GM21825 (cell line): ENCODE measurements at regions not wholly inside any gene's neighbourhood (a gene's known extent, or its start where the extent isn't known, plus 50 kb on each side); places are given as distances from the start of the nearest gene placed in this dataset.
A peak's percentile ranks its signal among the peaks of the same experiment; 100 is the strongest.

Experiments used
- ATAC-seq: cut with Tn5 transposase; IDR thresholded peaks from one replicate; pipeline ENCODE4 v1.9.1; 2021; ENCODE audit warnings: mild to moderate bottlenecking, moderate library complexity; ENCODE audit not compliant: unreplicated experiment

DNA sequence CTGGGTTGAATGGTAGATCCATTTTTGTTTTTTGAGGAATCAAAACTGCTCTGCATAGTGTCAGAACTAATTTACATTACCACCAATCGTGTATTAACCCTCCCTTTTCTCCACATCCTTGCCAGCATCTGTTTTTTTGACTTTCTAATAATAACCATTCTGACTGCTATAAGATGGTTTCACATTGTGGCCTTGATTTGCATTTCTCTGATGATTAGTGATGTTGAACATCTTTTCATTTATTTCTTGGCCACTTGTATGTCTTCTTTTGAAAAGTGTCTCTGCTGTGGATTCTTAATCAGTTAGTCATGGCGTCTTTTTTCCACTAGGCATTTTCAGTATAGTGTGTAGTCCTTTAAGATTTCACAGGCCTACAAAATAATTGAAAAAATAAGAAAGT is 2144.3 kb upstream of the C9orf72 start:
- ATAC-seq, result no peak

DNA sequence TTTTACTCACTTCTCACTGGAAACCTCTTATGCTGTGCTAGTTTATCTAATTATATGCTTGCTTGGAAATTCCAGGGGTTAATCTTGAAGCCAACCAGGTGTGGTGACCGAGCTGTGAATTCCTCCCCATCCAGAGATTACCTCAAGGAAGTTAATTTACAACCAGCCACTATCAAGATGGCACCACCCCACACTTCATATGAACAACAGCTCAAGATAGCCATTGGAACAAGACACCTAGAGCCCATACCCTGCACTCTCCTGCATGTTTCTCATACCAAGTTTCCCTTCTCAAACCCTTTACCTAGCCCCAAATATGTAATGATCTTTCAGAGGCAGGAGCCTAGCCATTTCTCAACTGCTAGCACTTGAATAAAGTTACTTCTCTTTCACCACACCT is 2156.9 kb upstream of the C9orf72 start:
- ATAC-seq, result no peak

DNA sequence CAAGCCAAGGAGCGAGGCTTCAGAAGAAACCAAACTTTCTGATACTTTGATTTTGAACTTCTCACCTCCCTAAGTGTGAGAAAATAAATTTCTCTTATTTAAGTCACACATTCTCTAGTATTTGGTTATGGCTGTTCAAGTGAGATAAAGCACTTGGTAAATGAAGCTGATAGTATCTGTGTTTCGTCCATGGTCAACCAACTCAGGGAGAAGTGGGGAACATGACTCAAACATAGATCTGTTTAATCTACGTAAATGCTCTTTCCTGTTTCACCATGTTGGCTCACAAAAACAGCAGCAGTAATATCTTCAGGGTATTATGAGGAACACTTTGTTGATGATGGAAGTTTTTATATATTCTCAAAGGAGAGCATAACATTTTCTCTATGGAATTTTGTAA is 2167.2 kb upstream of the C9orf72 start:
- no peak for ATAC-seq

DNA sequence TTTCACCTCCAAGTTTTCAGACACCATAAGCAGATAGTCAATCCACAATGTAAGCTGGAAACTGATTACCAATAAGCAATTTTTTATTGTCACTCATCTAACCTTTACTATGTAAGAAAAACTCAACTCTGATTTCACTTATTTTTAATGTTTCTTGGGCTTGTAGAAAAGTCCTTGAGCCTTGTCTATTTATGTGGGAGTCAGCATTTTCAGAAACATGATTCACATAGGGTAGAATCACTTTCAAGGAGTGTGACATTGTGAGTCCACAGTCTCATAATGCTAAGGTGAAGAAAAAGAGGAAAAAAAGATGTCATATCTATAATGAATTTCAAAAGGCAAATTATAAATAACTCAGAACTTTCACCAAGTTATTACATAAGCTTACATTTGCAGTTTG is 2167.9 kb upstream of the C9orf72 start:
- no peak for ATAC-seq

DNA sequence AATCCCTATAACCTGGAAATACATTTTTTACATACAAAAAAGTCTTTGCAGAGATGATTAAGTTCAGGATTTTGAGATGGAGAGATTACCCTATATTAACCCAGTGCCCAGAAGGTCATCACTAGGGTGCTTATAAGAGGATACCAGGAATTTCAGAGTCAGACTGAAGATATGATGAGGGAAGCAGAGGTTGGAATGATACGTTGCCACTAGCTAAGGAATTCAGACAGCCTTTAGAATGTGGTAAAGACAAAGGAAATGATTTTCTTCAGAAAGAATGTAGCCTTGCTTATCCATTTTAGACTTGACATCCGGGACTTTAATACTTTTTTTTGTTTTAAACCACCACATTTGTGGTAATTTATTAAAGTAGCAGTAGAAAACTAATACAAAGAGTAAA is 2176.8 kb upstream of the C9orf72 start:
- ATAC-seq, result no peak

DNA sequence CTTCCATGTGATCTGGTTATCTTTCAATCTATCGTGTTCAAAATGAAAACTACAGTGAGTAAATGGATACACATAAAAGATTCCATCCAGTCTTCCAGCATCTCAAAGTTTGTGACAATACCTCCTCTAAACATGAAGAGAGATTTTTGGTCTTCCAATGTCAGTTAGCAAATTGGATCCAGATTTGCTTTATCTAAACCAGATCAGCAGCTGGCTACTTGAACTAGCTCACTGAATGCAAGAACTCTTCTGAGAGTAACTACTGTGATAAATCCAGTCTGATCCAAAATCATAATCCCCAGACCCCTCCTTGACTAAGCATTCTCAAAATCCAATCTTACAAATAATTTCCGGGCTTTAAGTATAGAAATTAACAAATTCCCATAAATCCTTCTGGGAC is 2177.9 kb upstream of the C9orf72 start:
- no peak for ATAC-seq

DNA sequence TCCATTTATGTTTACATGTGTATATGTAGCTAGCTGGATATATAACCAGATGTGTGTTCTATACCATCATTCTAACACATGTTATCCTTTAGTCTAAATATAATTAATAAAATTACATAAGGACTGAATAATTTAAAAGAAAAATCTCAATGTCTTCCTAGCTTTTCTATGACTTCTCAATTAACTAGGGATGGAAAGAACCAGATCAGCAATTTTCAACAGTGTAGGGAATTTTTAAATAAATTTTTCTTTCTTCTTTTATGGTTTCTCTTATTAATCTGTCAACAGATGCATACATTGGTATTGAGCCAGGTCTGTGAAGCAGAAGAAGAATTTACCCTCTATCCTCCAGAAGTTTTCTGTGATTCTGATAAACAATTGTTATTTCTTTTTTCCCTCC is 2180.4 kb upstream of the C9orf72 start:
- ATAC-seq, result no peak

DNA sequence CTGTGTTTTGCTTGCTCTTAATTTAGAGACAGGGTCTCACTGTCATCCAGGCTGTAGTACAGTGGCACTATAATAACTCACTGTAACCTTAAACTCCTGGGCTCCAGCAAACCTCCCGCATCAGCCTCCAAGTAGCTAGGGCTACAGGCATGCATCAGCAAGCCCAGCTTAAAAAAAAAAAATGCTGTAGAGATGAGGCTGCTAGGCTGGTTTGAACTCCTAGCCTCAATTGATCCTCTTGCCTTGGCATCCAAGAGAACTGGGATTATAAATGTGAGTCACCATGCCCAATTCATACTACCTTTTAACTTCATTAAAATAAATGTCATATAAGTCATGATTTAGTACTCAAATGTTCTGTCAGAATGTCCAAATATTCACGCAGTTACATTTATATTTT is 2195.7 kb upstream of the C9orf72 start:
- ATAC-seq, result no peak

DNA sequence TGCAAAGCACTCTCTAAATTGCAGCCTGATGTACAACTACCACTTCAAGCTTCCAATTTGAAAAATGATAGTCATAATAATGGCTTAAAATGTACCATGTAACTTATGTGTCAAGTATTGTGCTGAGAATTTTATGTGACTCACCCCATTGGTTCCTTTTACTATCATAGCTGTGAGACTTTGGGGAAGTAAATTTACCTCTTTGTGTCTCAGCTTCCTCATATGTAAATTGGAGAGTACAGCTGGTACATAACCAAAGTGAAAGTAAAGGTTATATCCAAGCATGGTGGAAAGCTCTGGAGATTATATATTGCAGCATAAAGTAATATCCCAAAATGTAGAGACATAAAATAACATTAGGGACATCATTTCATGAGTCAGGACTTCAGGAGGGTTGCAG is 2200.4 kb upstream of the C9orf72 start:
- no peak for ATAC-seq

DNA sequence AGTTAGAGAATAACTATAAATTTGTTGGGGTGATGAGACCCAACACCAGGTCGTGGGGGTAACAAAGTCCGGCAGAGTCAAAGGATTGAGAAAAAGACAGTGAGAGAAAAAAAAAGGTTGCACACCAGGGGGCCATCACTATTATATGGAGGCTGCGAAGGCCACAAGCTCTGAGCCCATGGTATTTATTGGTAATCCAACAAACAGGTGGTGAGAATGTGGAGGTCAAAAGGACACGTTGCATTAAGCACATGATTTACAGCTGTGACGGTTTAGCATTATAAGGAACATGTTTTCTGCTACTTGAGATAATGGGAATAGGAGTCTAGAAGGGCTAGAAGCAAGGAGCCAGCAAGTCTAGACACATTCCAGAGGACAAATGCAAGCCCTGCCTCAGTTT is 2202.2 kb upstream of the C9orf72 start:
- ATAC-seq, result no peak

DNA sequence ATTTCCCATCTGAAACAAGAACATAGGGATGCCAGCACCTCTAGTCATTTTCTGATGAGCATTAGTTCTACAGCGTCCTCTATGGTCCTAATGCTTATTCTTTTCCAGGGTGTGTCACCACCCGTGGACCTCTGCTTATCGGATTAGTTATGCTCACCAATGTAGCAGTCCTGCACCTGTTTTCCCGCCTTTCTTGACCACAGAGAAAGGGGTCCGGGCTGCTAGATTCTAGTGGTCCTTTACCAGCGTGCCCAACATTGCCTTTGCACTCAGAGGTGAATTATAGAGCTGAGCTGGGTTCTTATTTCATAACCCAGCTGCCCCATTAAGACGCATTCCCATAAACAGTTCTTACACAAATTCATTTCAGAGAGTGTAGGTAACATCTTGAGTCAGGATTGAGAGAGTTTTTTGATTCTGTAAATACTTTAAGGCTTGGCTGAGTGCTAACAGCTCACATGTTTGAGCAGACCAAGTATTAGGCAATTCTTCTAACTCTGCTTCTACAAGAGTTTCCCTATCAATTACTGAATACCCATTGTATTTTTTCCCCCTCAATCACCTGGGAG is 2205.1 kb upstream of the C9orf72 start:
- ATAC-seq, result no peak

DNA sequence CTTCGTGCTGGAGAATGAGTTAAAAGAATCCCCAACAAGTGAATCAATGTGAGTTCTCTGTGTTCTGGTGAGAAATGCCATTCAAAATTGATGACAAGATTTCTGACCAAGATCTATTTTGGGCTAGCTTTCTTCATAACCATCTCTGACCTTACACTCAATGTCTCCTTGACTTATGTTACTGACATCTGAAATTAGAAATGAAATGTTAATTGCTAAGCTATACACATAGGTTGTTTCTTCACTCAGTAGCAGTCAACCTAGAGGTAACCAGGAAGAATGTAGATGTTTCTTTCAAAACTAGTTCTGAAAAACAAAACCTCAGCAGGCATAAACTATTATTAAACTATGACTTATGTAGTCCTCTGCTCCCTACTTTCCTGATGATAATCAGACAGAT is 2220.7 kb upstream of the C9orf72 start:
- ATAC-seq, result no peak

DNA sequence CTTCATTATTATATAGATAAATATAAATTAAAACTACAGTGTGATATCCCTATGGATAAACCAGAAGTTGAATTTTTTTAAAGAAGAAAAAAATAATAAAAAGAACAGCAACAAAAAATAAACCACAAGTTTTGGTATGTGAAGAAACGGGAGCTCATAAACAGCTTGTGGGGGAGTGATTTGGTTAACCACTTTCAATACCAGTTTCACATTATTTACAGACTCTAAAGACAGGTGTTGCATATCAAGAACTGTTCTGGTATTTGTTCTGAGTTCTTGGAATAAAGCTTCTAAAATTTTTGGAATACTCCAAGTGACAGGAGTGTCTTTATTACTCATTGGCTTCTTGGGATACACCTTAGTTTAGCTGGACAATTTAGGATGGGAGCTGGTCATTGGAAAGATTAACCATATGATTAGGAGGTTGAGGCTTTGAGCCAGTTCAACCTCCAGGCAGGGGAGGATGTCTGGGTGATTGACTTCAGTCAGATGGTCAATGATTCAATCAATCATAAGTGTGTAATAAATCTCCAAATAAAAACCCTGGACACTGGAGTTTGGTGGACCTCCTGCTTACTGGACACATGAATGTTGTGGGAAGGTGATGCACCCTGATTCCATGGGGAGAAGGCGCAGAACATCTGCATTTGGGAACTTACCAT is 2223.1 kb upstream of the C9orf72 start:
- ATAC-seq, result peak; percentile 58

DNA sequence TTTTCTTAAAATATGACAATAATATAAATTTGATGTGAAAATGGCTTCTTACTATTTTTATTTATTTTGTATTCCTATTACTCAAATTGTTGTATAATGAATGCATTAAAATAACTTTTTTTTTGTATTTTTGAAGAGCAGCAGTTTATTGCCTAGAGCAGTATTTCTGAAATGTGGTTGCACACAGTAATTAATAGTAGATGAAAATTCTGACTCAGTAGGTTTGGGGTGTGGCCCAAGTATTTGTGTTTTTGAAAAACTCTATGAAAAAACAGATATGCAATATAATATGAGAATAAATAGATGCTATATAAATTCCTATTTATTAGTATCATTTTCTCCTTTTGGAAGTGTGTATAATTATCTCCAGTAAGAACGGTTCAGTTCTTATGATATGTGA is 2225.3 kb upstream of the C9orf72 start:
- ATAC-seq, result no peak

DNA sequence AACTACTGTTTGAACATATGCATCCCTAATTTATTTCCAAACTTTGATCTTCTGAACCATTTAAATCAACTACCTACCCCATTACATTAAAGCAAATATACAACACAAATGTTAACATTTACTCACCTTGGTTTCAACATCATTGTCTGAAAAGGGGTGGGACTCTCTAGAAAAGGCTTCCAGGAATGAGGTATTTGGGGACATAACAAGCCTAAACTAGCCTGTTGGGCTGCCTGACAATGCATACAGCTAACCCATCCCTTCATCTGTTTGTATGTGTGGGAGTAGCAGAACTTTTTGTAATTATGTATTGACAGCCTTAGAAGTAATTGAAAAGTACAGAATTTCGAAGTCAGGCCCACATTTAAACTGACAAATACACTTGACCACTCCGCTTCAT is 2225.9 kb upstream of the C9orf72 start:
- ATAC-seq, result no peak

DNA sequence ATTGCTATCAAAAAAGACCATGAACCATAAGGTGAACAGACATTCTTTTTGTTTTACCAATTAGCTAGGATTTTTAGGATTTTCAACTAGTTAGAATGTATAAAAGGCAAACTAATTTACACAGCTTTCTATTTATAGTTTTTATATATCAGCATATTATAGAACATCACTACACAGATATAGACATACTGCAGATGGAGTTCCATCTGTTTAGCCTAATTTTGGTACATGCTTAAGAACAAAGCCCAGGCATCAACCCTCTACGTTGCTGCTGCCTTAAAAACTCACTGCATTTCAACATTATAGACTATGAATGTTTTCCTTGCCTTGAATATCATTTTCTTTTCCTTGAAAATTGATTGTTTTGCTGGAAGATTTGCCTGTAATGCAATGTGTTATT is 2227.5 kb upstream of the C9orf72 start:
- ATAC-seq, result no peak

DNA sequence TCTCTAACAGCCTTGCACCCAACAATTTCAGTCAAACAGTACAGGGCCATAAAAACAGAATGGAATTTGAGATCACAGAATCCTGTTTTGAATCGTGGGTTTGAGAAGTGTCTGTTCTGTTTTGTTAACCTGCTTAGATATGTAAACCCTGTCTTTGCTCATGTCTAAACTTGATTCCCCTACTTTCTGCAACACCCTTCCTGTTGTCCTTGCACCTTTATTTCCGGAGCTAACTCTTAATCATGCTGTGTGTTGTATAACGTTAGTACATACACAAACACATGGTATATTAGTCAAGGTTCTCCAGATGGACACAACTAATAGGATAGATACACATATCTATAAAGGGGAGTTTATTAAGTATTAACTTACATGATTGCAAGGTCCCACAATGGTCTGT is 2229.2 kb upstream of the C9orf72 start:
- no peak for ATAC-seq

DNA sequence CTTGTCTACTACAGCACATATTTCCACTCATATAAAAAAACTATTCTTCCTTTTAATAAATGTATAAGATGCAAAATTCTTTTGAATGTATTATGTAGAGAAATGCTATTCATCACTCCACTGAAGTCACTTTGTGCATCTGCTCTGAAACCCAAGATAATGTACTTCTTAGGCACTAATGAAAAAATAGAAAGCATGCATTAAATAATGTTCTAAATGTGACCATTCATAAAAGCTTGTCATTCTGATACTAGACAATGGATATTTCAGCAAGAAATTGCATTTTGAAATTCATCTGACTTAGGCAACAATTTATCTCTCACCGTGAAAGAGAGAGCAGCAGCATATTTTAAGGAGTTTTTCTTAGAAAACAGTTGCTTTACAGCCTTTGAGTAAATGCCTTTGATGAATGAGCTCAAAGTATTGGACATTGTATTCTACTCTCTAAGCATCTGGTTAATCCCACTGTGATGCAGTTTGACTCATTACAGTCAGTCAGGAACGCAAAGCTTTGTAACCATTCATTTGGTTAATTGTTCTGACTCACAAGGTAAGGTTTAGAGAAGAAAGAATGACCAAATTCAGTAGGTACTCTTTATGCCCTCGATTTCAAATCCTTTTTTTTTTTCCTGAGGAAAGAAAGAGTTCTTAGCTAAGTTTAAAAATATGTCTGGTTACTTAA is 2233.8 kb upstream of the C9orf72 start:
- no peak for ATAC-seq

DNA sequence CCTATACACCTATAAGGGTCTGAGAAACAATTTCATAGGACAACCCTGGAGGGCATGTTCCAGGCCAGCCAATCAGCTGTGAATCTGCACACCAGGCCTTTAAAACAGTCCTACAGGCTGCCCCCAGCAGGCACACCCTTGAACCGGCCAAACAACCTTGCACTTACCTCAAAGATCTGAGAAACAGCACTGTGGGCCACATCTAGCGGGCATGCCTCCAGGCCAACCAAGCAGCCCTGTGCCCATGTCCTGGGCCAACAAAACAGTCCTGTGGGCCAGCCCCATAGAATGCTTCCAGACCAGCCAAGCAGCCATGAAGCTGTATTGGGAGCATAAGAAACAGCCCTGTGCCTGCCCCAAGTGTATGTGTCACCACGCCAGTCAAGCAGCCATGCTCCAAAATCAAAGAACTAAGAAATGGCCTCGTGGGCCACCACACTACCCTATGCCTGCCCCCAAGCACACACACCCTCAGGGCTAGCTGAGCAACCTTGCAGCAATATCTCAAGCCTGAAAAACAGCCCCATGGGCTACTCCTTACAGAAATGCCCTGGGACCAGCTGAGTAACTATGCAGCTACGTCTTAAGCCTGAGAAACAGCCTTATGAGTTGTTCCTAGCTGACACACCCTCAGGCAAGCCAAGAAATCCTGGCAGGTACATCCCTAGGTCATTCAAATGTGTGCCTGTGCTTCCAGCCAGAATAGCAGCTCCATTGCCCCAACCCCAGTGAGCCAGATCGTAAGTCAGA is 2243.8 kb upstream of the C9orf72 start:
- no peak for ATAC-seq

DNA sequence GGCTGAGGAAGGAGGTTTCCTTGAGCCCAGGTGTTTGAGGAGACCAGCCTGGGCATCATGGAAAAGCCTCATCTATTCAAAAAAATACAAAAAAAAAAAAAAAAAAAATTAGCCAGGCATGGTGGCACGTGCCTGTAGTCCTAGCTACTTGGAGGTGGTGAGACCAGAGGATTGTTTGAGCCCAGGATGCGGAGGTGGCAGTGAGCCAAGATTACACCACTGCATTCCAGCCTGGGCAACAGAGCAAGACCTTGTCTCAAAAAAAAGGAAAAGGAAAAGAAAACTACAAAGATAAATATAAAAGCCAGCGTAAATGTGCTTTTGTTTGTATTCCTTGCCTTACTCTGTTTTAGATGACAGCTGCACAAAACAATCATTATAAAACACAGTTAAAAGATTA is 2249.2 kb upstream of the C9orf72 start:
- ATAC-seq, result no peak

DNA sequence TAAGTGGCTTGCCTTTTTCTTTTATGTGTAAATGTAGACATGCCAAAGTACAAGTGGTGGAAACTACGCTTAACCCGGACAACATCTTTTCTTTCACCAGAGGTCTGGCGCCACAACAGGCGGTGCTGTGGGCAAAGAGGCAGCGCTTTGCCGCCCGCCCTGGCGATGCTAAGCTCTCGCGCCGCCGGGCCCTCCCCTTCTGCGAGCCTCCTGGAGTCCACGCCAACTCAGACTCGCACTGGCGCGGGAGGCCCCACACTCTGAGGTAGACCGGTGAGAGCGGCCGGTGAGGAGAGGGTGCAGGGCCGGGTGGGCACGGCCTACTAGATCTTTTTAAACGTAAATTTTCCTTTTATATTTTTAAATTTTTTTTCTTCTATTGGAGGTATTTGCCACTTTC is 2253.1 kb upstream of the C9orf72 start:
- ATAC-seq, result no peak

DNA sequence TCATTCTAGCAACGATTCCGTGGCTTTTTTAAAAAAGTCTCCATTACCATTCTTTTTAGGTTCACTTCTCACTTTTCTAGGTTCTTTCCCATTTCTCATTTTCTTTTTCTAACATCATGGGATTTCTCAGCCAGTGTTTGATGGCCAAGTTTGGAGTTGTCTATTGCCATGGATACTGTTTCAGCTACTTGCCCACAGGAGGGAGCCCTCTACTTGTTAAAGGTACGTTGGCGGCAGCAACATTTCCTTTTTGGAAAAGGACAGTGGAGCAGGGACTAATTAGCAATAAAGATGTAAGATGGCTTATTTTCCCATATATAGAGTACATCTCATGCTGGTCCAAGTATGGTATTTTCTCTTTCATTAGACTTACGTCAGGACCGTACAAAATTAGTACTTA is 2257.5 kb upstream of the C9orf72 start:
- no peak for ATAC-seq
